ENCODE measurements at regions not wholly inside any gene's neighbourhood (a gene's known extent, or its start where the extent isn't known, plus 50 kb on each side); places are given as distances from the start of the nearest gene placed in this dataset.

- H3K9me2 ChIP-seq (replicated peaks; ENCODE audit: insufficient read depth, low read length): no peaks in the 10 kb centered on the region
- H3F3A ChIP-seq (ENCODE audit: insufficient read depth, low read length): no peaks in the 10 kb centered on the region
- no peaks in the 10 kb centered on the region for H3K9me3 ChIP-seq (replicated peaks; ENCODE audit: insufficient read depth, low read length)
- H3K27ac ChIP-seq (ENCODE audit: low read length): no peak overlapping the region
- H3K4me1 ChIP-seq (ENCODE audit: low read length): no peaks in the 10 kb centered on the region
- no peaks in the 10 kb centered on the region for H3K79me2 ChIP-seq (ENCODE audit: low read length)
- H4K20me1 ChIP-seq (ENCODE audit: insufficient read depth, low read length): no peaks in the 10 kb centered on the region
- TF ChIP-seq EZH2phosphoT487 (IDR thresholded peaks at IDR 0.05; ENCODE audit: low read length): no peak
- no peak overlapping the region for H3K4me2 ChIP-seq (ENCODE audit: low read depth, low read length)
- no peaks in the 10 kb centered on the region for H3K36me3 ChIP-seq (replicated peaks; ENCODE audit: insufficient read depth, low read length)
- H2AFZ ChIP-seq (ENCODE audit: low read length): no peak overlapping the region
- H3K27me3 ChIP-seq (replicated peaks; ENCODE audit: insufficient read depth, low read length): no peaks in the 10 kb centered on the region
- no peak overlapping the region for H3K9ac ChIP-seq (ENCODE audit: low read length)
- DNase-seq: no peak
- H3K4me3 ChIP-seq (ENCODE audit: low read length): no peak overlapping the region
Measured at GRCh38 chr12:89111964-89112363, 240.3 kb downstream of the DUSP6 start.

- H3K9ac ChIP-seq (ENCODE audit: low read length): no peak overlapping the region
- H3K4me3 ChIP-seq (ENCODE audit: low read length): no peak overlapping the region
- TF ChIP-seq CTCF (IDR thresholded peaks at IDR 0.05; ENCODE audit: low read length) (no peak), EZH2 (optimal IDR thresholded peaks at IDR 0.05; ENCODE audit: low read depth, low read length) (no peak), EZH2phosphoT487 (IDR thresholded peaks at IDR 0.05; ENCODE audit: low read length) (no peak)
- H3K79me2 ChIP-seq (ENCODE audit: low read length): no peaks in the 10 kb centered on the region
- H3K9me3 ChIP-seq (replicated peaks; ENCODE audit: insufficient read depth, low read length): no peaks in the 10 kb centered on the region
- H3F3A ChIP-seq (ENCODE audit: insufficient read depth, low read length): no peaks in the 10 kb centered on the region
- H3K4me1 ChIP-seq (ENCODE audit: low read length): no peaks in the 10 kb centered on the region
- H3K27ac ChIP-seq (ENCODE audit: low read length): no peak overlapping the region
- H3K9me2 ChIP-seq (replicated peaks; ENCODE audit: insufficient read depth, low read length): no peaks in the 10 kb centered on the region
- H3K27me3 ChIP-seq (replicated peaks; ENCODE audit: insufficient read depth, low read length): no peaks in the 10 kb centered on the region
- H3K4me2 ChIP-seq (ENCODE audit: low read depth, low read length): no peak overlapping the region
- no peak for DNase-seq
- no peak overlapping the region for H2AFZ ChIP-seq (ENCODE audit: low read length)
- H4K20me1 ChIP-seq (ENCODE audit: insufficient read depth, low read length): no peaks in the 10 kb centered on the region
- H3K36me3 ChIP-seq (replicated peaks; ENCODE audit: insufficient read depth, low read length): no peaks in the 10 kb centered on the region
Measured at GRCh38 chr12:89108265-89108664, 244.0 kb downstream of the DUSP6 start.

- no peak overlapping the region for H3K4me3 ChIP-seq (ENCODE audit: low read length)
- DNase-seq: no peak
- H3K36me3 ChIP-seq (replicated peaks; ENCODE audit: insufficient read depth, low read length): no peaks in the 10 kb centered on the region
- no peak overlapping the region for H3K27ac ChIP-seq (ENCODE audit: low read length)
- H3K9me2 ChIP-seq (replicated peaks; ENCODE audit: insufficient read depth, low read length): no peaks in the 10 kb centered on the region
- no peak overlapping the region for H3K9ac ChIP-seq (ENCODE audit: low read length)
- H3K27me3 ChIP-seq (replicated peaks; ENCODE audit: insufficient read depth, low read length): no peaks in the 10 kb centered on the region
- no peak for TF ChIP-seq CTCF (IDR thresholded peaks at IDR 0.05; ENCODE audit: low read length)
- no peak for TF ChIP-seq EZH2 (optimal IDR thresholded peaks at IDR 0.05; ENCODE audit: low read depth, low read length)
- no peak for TF ChIP-seq EZH2phosphoT487 (IDR thresholded peaks at IDR 0.05; ENCODE audit: low read length)
- no peaks in the 10 kb centered on the region for H3K9me3 ChIP-seq (replicated peaks; ENCODE audit: insufficient read depth, low read length)
- no peaks in the 10 kb centered on the region for H4K20me1 ChIP-seq (ENCODE audit: insufficient read depth, low read length)
- no peaks in the 10 kb centered on the region for H3K79me2 ChIP-seq (ENCODE audit: low read length)
- no peak overlapping the region for H3K4me2 ChIP-seq (ENCODE audit: low read depth, low read length)
- H3K4me1 ChIP-seq (ENCODE audit: low read length): no peaks in the 10 kb centered on the region
- no peaks in the 10 kb centered on the region for H3F3A ChIP-seq (ENCODE audit: insufficient read depth, low read length)
- no peak overlapping the region for H2AFZ ChIP-seq (ENCODE audit: low read length)
Measured at GRCh38 chr12:89106950-89107349, 245.4 kb downstream of the DUSP6 start.

- no peak overlapping the region for H3K4me3 ChIP-seq (ENCODE audit: low read length)
- no peaks in the 10 kb centered on the region for H3K79me2 ChIP-seq (ENCODE audit: low read length)
- H3K4me1 ChIP-seq (ENCODE audit: low read length): no peaks in the 10 kb centered on the region
- no peak overlapping the region for H2AFZ ChIP-seq (ENCODE audit: low read length)
- H3K9ac ChIP-seq (ENCODE audit: low read length): no peak overlapping the region
- TF ChIP-seq EZH2 (optimal IDR thresholded peaks at IDR 0.05; ENCODE audit: low read depth, low read length) (no peak), EZH2phosphoT487 (IDR thresholded peaks at IDR 0.05; ENCODE audit: low read length) (no peak), CTCF (IDR thresholded peaks at IDR 0.05; ENCODE audit: low read length) (no peak)
- no peaks in the 10 kb centered on the region for H3K36me3 ChIP-seq (replicated peaks; ENCODE audit: insufficient read depth, low read length)
- no peaks in the 10 kb centered on the region for H3K9me3 ChIP-seq (replicated peaks; ENCODE audit: insufficient read depth, low read length)
- no peak overlapping the region for H3K27ac ChIP-seq (ENCODE audit: low read length)
- H3F3A ChIP-seq (ENCODE audit: insufficient read depth, low read length): no peaks in the 10 kb centered on the region
- no peaks in the 10 kb centered on the region for H3K27me3 ChIP-seq (replicated peaks; ENCODE audit: insufficient read depth, low read length)
- H3K9me2 ChIP-seq (replicated peaks; ENCODE audit: insufficient read depth, low read length): no peaks in the 10 kb centered on the region
- H4K20me1 ChIP-seq (ENCODE audit: insufficient read depth, low read length): no peaks in the 10 kb centered on the region
- DNase-seq: no peak
- H3K4me2 ChIP-seq (ENCODE audit: low read depth, low read length): no peak overlapping the region
Measured at GRCh38 chr12:89105243-89105642, 247.1 kb downstream of the DUSP6 start.

Data from MM.1S (cell line).